ENCODE measurements at regions not wholly inside any gene's neighbourhood (a gene's known extent, or its start where the extent isn't known, plus 50 kb on each side); places are given as distances from the start of the nearest gene placed in this dataset.

DNA sequence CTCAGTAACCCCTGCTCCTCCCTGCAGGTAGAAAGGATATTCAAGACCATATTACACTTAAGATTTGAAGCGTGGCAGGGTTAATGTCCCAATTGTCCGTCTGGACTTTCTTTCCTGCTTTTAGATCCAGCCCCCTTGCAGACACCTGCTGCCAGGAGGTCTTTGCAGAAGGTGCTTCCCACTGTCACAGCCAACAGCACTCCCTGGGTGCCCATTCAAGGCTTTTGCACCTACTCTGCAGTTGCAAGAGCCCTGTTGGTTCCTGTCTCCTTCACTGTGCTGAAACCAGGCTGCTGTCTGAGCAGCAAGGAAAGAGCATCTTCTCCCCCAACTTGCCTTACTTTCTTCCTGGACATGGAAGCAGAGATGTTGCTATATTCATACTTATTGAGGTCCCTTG is 1043.0 kb upstream of the POU3F3 start:
- no peak for DNase-seq (ENCODE audit: low spot score)

DNA sequence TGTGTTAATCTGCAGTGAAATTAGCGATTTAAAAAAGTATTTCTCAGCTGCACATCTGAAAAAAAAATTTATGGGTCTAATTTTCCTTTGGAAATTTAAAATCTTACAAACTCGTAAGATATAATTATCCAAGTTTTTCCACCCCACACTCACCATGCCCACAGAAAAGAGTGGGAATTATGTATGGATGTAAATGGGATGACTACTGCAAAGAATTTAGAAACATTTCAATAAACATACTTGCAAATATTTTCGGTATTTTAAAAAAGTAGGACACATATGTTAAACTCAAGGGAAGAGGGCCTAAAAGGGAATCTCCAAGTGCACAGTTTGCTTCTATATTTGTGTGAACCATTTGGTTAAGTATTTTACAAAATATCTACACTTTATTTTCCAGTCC is 1039.9 kb upstream of the POU3F3 start:
- DNase-seq (ENCODE audit: low spot score), result no peak

DNA sequence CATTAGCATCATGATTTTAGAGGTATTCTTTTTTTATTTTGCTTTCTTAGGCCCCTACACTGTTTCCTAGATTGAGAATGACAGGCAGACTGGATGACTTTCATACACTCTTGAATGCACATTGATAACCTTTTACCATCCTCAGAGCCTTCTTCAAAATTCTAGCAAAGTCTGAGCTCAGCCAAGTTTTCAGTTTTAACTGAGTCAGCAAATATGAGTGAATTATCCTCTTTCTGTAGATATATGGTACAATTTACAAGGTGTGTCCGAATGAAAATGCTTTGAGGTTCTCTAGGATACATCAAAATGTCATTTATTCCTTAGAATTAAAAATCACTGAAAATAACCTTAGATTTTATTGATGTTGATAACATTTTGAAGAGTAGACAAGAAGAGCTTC is 1038.2 kb upstream of the POU3F3 start:
- no peak for DNase-seq (ENCODE audit: low spot score)

DNA sequence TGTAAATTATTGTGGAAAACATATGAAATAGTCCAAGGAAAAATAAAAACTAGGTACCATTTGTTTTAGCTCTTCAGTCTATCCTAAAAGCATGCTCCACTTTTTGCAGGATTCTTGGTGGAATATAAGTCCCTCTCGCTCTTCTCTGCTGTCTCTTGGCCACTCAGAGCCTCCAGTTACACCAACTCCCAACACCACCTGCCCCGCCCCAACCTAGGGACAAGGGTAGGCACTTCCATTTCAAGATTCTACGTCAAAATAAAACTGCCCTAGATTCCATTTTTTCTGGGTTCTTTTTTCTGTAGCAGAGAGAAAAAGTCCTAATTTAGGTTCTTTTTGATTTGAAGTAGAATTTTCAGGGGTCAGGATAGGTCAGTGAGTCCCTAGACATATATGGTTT is 1036.2 kb upstream of the POU3F3 start:
- no peak for DNase-seq (ENCODE audit: low spot score)

DNA sequence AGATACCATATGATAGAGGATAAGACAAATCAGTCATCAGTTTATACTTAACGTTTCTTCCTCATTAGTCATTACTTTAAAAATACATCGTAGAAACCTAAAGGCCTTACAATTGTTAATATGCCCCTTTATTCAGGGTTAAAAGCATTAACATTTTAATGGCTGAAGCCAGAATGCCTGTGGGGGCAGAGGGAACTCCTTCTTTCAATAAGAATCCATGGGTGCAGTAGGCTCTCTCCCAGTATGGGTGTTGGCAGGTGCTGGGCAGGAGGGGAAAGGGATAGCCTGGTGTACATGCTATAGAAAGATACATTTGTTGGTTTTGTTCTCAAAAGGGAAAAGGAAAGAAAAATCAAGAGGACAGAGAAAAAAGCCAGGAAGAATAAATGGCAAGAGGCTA is 1035.7 kb upstream of the POU3F3 start:
- no peak for DNase-seq (ENCODE audit: low spot score)

DNA sequence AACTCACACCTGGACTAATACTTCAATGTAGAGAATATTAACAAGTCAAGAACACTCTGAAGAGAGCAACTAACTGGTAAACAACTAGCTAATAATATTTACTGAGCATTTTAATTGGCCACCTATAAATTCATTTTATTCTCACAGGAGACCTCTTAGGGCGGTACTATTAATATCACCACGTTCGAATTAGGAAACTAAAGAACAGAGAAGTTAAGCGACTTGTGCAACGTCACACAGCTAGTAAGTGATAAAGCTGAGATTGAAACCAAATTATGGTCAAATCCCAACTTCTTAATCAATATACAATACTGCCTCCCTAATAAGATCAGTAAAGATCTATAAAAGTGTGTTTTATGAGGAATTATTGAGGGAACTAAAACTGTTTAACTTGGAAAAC is 1034.3 kb upstream of the POU3F3 start:
- DNase-seq (ENCODE audit: low spot score), result no peak

DNA sequence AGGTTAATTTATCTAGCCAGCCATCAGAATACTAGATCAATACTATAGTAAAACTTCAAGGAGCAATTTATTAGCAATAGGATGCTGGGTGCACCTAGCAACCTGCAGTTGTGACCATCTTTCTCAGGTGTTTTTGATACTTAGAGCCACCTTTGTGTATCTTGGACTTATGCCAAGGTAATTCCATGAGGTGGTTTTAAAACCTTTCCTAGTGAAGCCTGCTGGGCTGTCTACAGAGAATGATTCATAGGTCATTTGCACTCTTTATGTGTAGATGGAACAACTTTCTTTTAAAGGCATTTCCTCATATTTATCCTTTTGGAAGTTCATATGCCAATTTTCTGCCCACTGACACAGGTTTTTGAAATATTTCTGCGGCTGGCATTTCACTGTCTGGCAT is 1030.1 kb upstream of the POU3F3 start:
- DNase-seq (ENCODE audit: low spot score), result no peak

DNA sequence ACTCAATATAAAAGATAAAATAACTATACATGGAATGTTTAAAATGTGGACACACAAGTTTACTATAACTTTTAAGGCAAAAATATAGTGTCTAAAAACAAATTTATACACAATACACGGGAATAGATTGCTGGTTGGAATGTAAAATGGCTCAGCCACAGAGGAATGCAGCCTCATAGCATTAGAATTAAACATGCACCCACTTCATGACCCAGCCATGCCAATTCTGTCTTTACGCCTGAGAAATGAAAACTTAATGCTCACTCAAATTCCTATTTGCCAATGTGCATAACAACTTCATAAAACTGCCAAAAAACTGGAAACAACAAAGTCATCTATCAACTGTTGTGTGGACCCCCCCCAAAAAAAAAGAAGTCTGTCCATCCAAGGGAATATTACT is 1006.6 kb upstream of the POU3F3 start:
- no peak for DNase-seq (ENCODE audit: low spot score)

DNA sequence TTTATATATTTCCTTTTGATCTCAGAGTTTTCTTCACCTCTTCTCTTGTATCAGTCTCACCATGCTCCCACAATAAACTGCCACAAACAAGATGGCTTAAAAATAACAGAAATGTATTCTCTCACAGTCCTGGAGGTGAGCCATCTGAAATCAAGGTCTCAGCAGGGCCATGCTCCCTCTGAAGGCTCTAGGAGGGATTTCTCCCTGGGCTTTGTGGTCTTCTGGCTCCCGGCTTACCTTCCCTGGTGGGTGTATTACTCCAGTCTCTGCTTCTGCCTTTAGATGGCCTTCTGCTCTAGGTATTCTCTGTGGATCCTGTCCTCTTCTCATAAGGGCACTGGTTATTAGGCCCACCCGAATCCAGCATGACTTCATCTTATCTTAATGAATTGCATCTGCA is 994.7 kb upstream of the POU3F3 start:
- no peak for DNase-seq (ENCODE audit: low spot score)

DNA sequence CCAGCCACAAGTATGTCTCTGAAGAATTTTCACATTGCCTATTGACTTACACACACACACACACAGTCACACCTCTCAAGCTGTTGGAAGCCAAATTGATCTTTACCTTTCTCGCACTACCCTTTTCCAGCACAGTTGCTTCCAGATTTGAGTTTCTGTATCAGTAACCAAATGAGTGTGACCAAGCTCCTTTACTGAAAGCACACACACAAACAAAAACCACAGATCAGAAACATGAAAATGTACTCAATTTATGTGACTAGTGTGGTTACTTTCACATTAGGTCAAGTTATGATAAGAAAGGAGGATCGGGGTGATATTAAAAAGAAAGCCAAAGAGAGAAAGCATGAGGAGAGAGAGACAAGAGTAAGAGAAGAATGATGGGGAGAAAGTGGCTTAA is 993.9 kb upstream of the POU3F3 start:
- no peak for DNase-seq (ENCODE audit: low spot score)

DNA sequence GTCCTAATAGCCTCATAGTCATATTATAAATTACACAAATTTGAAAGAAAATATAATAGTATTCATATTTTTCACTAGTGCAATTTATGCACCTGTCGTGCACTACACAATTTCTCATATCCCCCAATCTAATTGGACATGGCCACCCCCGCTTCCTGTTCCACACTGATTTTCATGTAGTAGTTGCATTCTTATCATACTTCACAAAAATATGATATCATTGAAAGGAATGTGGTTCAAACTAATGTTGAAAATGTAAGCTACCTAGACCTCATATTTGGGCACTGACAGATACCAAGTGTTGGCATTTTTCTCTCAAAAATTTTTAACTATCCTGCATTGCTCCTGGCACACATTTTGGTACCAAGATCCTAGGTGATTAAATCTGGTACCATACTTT is 985.5 kb upstream of the POU3F3 start:
- no peak for DNase-seq (ENCODE audit: low spot score)

DNA sequence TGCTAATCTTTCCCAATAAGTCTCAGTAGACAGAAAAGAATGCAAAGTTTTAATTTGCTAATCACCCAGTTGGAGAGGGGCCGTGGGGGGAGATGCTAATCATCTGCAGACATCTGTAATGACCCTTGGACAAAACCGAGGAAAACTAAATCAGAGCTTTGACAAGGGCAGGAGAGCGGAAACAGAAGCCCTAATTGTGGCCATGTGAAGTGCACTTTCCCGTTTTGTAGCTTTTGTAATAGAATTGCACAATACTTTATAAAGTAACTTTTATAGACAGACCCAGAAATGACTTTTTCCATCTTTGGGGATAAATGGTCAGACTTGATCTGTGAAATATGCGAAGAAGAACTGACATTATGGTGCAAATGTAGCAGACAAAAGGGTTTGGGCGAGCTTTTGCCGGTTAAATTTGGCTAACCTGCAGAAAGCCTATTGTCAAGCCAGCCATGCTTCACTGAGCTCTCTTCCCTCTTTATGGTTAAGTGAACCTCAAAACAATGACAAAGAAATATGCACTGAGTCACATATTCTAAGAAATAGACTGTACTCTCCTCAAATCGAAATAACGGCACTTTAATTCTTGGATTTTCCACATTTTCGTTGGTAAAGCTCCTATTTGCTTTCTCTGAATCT is 980.1 kb upstream of the POU3F3 start:
- no peak for DNase-seq (ENCODE audit: low spot score)

DNA sequence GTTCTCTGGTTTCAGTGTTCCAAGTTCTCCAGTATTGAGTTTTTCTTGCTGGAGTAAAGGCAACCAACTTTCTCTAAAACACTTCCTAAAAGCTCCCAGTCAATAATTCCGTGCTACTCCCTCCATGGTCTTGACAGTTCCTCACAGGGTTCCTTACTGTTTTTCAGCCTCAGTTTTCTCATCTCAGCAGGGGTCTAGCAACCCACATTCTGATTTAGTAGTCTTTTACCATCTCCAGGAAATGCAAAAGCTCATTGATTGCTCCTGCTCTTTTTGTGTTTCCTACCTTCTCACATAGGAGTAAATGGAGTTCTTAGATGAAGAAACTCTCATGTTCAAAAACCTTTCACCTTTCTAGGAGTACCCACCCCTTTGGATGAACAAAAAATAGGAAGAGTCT is 978.8 kb upstream of the POU3F3 start:
- DNase-seq (ENCODE audit: low spot score), result no peak

DNA sequence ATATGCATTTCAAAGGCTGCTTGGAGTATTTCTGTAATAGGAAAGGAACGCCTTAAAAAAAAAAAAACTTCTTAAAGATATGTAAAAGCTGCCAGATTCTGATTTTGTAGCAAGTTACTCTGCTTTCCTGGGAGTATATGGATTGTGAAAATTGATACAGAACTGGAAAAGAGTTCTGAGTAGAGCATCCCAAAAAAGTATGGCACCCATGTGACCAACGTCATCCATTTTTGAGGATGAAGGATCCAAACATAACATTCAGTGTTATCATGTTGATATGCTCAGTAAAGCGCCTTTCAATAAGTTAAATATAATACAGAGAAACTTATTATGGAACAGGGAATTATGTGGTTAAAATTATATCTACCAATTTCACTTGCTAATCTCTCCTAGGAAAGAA is 978.4 kb upstream of the POU3F3 start:
- DNase-seq (ENCODE audit: low spot score), result no peak

DNA sequence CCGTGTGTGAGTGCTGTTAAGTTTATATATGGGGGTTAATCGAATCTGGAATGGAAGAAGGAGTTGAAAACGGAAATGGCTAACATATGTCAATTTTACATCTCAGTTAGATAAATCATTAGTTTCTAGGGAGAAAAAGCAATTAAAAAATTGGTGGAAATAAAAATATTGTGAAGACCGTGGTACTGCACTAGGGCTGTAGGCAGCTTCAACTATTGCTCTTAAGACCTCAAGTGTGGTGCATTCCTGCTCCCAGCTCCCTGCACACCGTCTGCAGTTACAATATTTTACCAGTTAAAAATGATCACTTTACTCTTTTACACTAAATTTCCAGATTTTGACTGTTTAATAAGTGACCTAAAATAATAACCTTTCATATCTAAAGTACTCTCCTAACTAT is 977.3 kb upstream of the POU3F3 start:
- DNase-seq (ENCODE audit: low spot score), result no peak

DNA sequence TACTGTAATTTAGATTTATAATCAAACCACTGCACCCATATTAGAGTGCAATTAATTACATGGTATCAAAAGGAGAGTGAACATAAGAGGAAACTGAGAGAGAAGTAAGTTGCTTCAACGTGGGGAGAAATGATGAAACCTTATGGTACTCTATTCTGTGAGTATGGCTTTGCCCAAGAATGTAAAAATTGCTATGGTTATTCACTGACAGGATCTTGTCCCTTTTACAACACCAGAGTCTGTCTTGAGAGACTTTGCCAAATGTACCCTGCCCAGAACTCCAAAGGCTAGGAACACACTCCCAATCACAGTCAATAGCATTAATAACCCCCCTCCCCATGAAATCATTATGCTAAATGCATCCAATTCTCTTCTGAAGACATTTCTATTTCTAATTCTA is 974.8 kb upstream of the POU3F3 start:
- no peak for DNase-seq (ENCODE audit: low spot score)

DNA sequence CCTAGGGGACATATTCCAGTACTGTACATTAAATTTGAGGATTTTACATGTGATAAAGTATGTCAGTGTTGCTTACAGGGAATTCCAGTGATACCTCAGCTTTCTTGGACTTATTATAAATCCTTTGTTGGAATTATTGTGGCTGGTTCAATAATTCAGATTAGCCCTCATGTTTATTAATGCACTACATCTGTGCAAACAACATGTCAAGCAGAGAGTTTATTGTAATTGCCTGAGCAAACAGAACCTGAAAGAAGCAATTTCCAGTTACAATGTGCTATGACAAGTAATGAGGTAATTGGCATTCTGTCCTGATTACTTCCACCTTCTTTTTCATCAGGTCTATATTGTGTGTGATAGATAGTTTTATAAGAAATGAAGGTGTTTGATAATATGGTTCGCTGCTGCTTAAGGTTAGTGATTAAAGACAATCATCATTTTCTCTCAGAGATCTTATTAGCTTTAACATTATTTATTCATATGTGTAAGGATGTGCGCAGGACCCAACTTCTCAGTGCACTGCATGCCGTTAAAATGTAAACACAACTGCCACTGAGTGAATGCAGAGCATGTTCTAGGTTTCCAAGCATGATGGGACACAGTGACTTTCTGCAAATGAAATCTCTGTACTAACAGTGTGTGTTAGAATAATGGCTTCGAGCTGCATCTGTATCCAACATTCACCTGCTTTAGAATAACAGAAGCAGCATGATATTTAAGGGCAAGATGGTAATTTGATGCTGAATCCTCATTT is 973.7 kb upstream of the POU3F3 start:
- no peak for DNase-seq (ENCODE audit: low spot score)

DNA sequence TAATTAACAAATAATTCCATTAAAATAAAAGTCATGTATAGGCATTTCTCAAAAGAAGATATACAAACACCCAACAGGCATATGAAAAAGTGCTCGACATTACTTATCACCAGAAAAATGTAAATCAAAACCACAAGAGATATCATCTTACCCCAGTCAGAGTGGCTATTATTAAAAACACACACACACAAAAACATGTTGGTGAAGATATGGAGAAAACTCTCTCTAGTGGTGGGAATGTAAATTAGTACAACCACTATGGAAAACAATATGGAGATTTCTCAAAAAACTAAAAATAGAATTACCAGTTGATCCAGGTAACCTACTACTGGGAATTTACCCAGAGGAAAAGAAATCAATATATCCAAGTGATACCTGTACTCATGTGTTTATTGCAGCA is 966.3 kb upstream of the POU3F3 start:
- no peak for DNase-seq (ENCODE audit: low spot score)

DNA sequence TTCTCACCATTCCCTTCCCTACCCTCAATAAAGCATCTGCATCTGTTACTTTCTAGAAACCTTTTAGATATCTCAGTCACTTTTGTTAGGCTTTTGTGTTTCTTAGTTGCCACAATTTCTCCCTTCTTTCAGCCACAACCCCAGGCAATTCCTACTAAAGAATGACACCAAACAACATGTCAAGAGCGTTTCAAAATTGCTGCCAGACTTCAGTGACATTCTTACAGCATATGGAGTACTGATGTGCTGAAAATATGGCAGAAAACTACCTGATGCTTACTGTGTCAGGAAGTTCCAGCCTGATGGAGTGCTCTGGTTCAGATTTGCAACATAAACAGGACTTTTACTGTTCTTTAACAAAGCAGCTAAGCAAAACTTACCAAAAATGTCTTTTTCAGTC is 957.7 kb upstream of the POU3F3 start:
- no peak for DNase-seq (ENCODE audit: low spot score)

DNA sequence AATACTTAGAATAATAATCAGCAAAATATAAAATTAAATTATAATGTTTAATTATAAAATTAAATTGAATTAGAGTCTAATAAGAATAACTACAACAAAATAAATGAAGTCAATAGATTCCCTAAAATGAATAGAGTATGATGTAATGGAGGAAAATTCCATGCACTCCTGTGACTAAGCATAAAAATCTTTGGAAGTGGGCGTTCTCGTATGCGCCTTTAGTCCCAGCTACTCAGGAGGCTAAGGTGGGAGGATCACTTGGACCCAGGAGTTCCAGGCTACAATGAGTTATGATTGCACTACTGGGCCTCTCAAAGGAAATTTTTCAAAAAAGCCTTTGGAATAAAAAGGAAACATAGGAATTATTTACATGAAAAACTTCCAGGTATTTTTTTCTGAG is 955.4 kb upstream of the POU3F3 start:
- DNase-seq (ENCODE audit: low spot score), result no peak

DNA sequence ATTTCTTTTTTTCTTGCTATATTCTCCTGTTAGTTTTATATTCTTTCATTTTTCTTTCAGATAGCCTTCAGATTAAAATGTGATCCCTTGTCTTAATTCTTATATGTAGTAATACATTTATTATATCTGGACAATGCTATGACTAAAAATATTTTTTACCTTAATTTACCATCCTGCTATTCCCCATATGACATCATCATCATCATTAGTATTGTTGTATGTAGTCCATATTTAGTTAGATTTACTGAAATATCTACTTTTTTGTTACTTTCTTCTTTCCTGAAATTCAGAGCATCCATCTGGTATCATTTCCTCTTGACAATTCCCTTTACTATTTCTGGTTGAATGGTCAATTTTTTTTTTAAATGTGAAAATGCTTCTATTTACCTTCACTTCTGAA is 951.6 kb upstream of the POU3F3 start:
- no peak for DNase-seq (ENCODE audit: low spot score)

DNA sequence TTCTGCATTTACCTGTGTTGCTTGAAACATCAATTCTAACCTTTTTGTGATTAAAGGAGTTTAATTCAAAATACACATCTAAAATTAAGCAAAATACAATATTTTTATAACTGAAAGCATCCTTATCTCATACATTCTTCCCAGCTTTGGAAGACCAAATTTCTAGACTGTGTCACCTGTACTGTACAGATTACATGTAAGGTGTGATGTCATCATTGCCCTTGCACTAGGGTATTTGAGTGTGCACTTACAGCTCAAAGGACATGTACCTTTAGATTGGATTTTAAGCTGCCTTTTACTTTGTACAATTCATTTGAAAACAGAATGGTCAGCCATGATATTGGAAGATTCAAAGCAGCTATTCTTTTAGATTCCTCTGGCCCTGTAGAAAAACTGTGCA is 932.8 kb upstream of the POU3F3 start:
- no peak for DNase-seq (ENCODE audit: low spot score)

DNA sequence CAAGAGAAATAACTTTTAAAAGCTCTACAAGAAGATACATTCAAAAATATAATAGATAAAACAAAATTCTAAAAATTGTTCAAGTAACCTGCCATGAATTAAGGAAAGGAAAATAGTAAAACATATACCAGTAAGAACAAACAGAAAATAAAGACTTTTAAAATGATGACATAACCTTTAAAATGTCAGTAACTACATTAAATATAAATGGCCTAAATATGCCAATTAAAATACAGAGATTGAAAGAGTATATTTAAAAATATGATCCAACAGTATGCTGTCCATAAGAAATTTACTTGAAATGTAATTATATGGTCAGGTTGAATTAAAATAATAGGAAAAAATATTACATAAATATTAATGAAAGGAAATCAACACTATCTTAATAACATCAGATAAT is 911.7 kb upstream of the POU3F3 start:
- DNase-seq (ENCODE audit: low spot score), result no peak

DNA sequence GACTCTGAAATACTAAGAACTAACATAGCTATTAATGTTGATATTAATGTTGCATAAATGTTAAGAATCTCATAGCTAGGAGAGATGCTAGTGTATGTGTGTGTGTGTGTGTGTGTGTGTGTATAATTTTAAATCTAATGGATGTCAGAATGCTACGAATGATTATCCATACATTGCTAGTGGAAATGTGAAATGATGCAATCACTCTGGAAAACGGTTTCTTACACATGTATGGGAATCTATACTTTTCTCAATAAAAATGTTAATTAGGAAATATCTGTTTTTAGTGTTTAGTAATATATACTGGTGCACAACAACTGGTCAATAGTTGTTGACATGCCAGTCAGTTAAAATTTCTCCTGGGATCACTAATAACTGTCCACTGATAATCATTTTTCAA is 908.8 kb upstream of the POU3F3 start:
- no peak for DNase-seq (ENCODE audit: low spot score)
